HT-29 (cell line): ENCODE measurements at regions not wholly inside any gene's neighbourhood (a gene's known extent, or its start where the extent isn't known, plus 50 kb on each side); places are given as distances from the start of the nearest gene placed in this dataset.

Source experiments
- DNase-seq: peaks from one replicate; pipeline ENCODE4 v3.0.0-alpha.2; 2015; ENCODE audit warnings: low spot score

DNA sequence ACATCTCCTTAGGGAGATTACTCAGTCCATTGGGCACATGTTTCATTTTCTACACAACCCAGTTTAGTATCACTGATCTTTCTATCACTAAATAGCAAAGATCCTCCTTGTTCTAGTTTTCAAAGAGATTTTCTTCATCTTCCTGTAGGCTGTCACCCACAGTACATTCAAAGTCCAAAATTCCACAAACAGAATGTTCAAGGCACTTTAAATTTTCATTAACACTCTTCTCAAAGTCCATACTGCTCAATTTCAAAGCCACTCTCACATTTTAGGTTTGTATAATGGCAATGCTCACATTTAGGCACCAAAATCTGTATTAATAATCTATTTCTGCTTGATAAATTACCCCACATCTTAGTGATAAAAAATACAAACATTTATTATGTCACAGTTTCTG lies 152.8 kb downstream of the FSIP2 start:
- DNase-seq = no peak

DNA sequence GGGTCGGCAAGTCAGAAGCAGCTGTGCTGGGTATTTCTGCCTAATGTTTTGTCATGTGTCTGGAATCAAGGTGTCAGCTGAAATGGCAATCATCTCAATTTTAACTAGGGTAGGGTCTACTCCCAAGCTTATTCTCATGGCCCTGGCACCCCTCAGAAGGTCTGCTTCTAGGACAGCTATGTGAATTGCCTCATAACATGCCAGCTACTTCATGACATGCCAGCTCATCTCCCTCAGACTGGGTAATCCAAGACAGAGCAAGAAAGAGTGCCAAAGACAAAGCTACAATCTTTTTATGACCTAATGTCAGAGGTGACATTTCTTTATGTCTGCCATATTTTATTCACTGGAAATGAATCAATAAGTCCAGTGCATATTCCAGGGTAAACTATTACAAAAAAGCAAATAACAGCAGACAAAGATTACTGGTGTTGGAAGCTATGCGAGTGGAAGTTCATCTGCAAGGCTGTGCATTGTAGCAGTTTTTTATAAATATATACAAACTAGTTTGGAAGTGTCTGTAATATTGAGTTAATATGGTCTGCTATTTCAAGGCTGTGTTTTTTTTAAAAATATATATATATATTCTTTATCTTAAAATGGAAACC lies 153.3 kb downstream of the FSIP2 start:
- no peak for DNase-seq

DNA sequence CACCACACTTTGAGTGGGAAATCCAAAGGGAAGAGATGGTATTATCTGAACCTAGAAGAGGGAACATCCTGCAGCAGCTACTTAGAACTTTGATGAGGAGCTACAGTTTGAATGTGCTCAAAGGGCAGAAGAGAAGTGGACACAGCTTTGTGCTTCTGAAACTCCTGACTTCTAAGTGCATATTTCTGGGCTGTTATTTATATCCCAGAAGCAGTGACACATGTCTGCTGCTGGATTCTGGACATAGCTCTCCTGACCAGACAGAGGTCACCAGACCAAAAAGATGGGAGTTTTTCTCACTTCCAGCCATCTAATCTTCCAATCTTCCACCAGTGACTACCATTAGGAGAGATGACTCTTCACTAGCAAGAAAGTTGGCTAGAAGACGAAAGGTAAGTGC lies 153.9 kb downstream of the FSIP2 start:
- DNase-seq = no peak

- no peak for DNase-seq
These were observed 155.6 kb downstream of the FSIP2 start for GRCh38 chr2:185894223-185894622.

DNA sequence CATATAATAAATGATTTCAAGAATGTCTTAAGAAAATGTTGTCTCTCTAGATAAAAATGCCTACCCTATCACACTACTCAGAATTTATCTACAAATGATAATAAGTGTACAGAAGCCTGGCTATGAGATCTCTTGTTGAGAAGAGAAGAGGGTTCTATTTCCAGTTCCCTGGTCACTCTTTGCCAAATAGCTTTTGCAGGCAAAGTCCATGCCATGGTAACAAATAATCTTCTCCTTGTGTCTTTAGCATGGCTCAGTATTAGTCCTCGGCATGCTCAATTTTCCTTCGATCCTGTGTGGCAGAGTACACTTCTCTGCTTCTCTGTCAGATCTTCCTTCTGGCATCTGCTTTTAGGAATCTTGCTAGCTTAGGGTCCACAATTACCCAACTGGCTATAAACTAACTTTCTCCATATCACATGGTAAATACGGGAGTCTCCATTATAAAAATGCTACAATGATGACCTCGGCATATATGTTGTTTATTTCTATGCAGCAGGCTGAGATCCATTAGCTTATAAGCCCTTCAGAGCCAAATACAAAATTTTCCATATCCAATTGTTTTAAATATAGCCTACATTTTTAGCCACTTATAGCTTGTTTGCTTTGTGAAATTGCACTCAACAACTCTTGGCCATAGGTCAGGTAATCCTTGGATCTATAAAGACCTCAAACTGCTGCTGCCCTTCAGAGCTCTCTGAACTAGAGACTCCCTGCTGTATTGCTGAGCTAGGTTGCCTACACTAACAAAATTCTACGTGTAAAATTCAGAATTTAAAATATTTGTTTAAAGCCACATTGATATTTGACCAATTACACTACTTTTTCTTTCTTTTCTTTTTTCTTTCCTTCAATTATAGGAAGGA lies 157.5 kb downstream of the FSIP2 start:
- no peak for DNase-seq

GRCh38 chr2:185899366-185899765 lies 160.8 kb downstream of the FSIP2 start:
- no peak for DNase-seq

DNA sequence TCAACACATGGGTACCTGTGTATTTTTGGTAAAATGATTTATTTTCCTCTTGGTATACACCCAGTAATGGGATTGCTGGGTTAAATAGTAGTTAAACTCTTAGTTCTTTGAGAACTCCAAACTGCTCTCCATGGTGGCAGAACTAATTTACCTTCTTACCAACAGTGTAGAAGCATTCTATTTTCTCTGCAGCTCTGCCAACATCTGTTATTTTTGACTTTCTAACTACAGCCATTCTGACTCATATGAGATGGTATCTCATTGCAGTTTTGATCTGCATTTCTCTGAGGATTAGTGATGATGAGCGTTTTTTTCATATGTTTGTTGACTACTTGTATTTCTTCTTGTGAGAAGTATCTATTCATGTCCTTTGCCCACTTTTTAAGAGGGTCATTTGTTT lies 180.6 kb downstream of the FSIP2 start:
- no peak for DNase-seq

- DNase-seq = no peak
These were observed 182.6 kb downstream of the FSIP2 start for GRCh38 chr2:185921048-185921756.

DNA sequence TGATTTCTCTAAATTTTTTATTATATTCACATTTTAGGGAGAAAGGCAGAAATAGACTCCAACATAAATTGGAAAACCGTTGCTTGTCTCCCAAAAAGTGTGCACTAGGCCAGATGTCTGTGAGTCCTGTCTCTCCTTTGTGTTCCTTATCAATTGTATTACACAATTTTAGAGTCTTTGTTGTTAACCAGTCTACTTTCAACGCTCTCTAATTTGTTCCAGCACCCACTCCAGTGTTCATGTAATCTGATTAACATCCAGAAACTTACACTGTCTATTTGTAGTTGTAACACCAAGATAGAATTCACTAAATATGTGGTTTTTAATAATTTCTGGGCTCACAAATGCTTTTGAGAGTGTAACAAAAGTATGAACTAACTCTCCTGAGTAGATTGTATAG lies 195.6 kb downstream of the FSIP2 start:
- no peak for DNase-seq

DNA sequence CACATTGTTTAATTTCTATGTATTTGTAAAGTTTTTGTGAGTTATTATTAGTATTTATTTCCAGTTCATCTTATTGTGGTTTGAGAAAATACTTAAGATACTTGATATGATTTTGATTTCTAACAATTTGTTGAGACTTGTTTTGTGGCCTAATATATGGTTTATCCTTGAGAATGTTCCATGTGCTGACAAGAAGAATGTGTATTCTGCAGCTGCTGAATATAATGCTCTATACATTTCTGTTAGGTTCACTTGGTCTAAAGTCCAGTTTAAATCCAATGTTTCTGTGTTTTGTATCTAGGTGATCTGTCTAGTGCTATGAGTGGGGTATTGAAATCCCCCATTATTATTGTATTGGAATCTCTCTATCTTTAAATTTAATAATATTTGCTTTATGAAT lies 201.3 kb downstream of the FSIP2 start:
- no peak for DNase-seq

GRCh38 chr2:185942855-185943254 lies 204.3 kb downstream of the FSIP2 start:
- DNase-seq = no peak

GRCh38 chr2:185947722-185948121 lies 209.1 kb downstream of the FSIP2 start:
- DNase-seq = no peak

GRCh38 chr2:185952100-185952499 lies 213.5 kb downstream of the FSIP2 start:
- no peak for DNase-seq

GRCh38 chr2:185954389-185954788 lies 215.8 kb downstream of the FSIP2 start:
- DNase-seq = no peak

GRCh38 chr2:185955050-185955449 lies 216.4 kb downstream of the FSIP2 start:
- DNase-seq = no peak

- DNase-seq = no peak
These were observed 228.7 kb downstream of the FSIP2 start for GRCh38 chr2:185967335-185967734.

DNA sequence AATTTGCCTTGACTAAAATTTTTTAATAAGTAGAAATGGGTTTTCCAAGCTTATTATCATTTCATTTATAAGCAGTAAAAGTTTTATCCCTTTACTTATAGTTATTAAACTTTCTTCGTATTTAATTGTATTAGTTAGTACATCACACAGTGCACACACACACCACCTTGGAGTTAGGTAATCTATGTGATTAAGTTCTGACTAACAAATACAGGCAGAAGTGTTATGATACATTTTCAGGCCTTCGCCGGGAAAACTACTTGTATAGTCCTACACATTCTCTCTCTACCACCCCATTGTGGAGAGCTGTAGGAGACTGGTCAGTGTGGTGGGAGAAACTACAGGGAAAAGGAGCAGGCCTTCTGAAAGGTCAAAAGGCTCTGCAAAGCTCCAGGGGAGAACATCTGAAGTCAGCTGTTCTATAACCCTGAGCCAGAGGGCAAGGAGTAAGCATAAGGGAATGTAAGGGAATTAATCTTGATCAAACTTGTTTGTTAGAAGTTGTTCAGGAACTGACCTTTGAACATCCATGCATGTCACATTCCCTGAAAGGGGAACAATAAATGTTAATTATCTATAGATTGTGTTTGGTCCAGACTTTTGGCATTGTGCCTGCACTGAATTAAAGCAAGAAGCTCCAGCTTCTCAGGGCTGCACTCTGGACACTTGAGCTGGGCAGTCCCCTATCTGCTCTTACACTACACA lies 231.7 kb downstream of the FSIP2 start:
- DNase-seq = peak; percentile 79

- no peak for DNase-seq
These were observed 240.2 kb downstream of the FSIP2 start for GRCh38 chr2:185978634-185979407.

DNA sequence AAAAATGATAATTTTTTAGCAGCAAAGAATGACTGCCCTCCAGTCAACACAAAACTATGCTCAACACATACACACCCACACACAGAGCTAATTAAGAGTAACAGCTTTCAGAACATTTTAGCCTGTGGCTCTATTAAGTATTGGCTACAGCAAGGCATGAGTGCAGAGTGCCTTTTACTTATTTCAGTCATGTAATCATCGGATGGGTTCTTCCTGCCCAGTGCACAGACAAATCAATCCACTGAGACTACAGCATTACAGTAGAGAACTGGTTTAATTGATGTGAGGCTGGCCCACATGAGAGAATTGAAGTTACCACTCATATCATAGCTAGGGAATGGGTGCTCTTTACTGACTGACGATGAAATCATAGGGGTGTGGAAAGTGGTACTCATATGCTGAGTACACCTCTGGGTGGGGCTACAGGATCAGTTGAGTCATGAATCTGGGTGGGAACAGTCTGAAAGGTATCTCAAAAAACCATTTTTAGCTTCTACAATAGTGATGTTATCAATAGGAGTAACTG lies 241.0 kb downstream of the FSIP2 start:
- peak; percentile 24 for DNase-seq

- no peak for DNase-seq
These were observed 242.3 kb downstream of the FSIP2 start for GRCh38 chr2:185980944-185981343.

DNA sequence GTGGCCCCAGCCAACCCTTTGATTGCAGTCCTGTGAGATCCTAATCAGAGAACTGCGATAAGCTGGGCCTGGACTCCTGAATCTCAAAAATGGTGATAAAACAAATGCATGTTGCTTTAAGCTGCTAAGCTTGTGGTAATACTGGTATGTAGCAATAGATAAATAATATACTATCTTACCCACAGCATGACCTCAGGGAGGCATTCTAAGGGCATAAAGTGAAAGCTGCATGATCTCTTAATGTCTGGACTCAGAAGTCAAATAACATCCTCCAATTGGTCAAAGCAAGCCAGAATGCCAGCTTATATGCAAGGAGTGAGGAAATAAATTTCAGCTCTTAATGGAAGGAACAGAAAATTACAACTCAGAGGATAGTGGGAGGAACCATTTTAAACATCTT lies 246.1 kb downstream of the FSIP2 start:
- no peak for DNase-seq
